H1 (cell line): ENCODE measurements at regions not wholly inside any gene's neighbourhood (a gene's known extent, or its start where the extent isn't known, plus 50 kb on each side); places are given as distances from the start of the nearest gene placed in this dataset.

Experiments used
- EP300 ChIP-seq, 2 experiments: IDR thresholded peaks; 1 replicate in 1 of 2; 2 replicates in 1 of 2; pipeline ENCODE4 v1.6.1; 2011 to 2012; ENCODE audit warnings: low read depth in 2 of 2, low read length in 2 of 2, mild to moderate bottlenecking in 2 of 2, borderline replicate concordance in 1 of 2, inconsistent platforms in 1 of 2, moderate library complexity in 1 of 2
- EZH2 ChIP-seq: fragments of 200-600 bp; sonication (generic); IDR thresholded peaks from 2 replicates; pipeline ENCODE4 v1.7.1; 2012; ENCODE audit warnings: low read depth, mild to moderate bottlenecking, moderate library complexity, low read length, inconsistent platforms; ENCODE audit not compliant: severe bottlenecking
- POLR2A ChIP-seq, 2 experiments: IDR thresholded peaks; 1 replicate in 1 of 2; 2 replicates in 1 of 2; pipeline ENCODE4 v1.6.1; 2011; ENCODE audit warnings: low read depth in 2 of 2, low read length in 2 of 2, mild to moderate bottlenecking in 2 of 2; ENCODE audit errors: control extremely low read depth in 1 of 2
- RFX5 ChIP-seq: IDR thresholded peaks from 2 replicates; pipeline ENCODE4 v1.6.1; 2011; ENCODE audit warnings: low read depth, low read length, improper control_type of control experiment, borderline replicate concordance
- SIN3A ChIP-seq, 2 experiments: IDR thresholded peaks in 1 of 2; conservative IDR thresholded peaks in 1 of 2; 2 replicates each; pipeline ENCODE4 v1.6.1; 2011 to 2012; ENCODE audit warnings: low read length in 2 of 2, improper control_type of control experiment in 1 of 2, low read depth in 1 of 2, mild to moderate bottlenecking in 1 of 2
- TBP ChIP-seq: IDR thresholded peaks from 2 replicates; pipeline ENCODE4 v1.6.1; 2011; ENCODE audit warnings: low read depth, low read length, improper control_type of control experiment

- TF ChIP-seq EZH2 (no peak), RFX5 (no peak), TBP (no peak), POLR2A (IDR thresholded peaks at IDR 0.05; ENCODE audit: control extremely low read depth in 1 of 2, low read depth in 2 of 2, low read length in 2 of 2) (no peak), SIN3A (conservative IDR thresholded peaks at IDR 0.05 in 1 of 2, IDR thresholded peaks at IDR 0.05 in 1 of 2; ENCODE audit: low read depth in 1 of 2, low read length in 2 of 2) (no peak), EP300 (IDR thresholded peaks at IDR 0.05; ENCODE audit: borderline replicate concordance in 1 of 2, low read depth in 2 of 2, low read length in 2 of 2) (no peak)
Measured at GRCh38 chr13:64985075-64985474, 2245.1 kb downstream of the PCDH9 start.
